ENCODE measurements at regions not wholly inside any gene's neighbourhood (a gene's known extent, or its start where the extent isn't known, plus 50 kb on each side); places are given as distances from the start of the nearest gene placed in this dataset.
A peak's percentile ranks its signal among the peaks of the same experiment; 100 is the strongest.

DNA sequence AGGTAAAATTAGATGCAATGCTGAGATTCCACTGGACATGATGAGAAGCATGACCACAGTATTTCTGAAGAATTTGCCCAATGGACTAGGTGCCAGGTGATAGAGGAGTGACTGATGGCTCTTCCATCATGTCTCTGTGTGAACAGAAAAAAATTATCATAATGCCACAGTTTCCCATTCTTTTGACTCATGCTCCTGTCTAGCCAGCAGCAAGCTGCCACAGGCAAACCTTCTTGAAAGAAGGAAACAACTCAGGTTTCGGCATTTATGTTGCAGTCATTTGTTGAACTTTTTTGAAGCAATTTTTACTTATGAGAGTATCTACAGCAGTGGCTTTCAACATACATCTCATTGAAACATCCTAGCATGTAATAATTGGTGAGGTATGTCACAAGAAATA lies 284.8 kb upstream of the CD180 start:
- no peaks in the 10 kb centered on the region for H3K36me3 ChIP-seq (ENCODE audit: control insufficient read depth in 1 of 2, insufficient read depth in 2 of 2, low read depth in 1 of 2, low read length in 2 of 2)
- H2AFZ ChIP-seq (ENCODE audit: low read depth, low read length): no peak overlapping the region
- H3K4me1 ChIP-seq (ENCODE audit: control insufficient read depth, insufficient read depth, low read depth, low read length): no peaks in the 10 kb centered on the region
- no peak overlapping the region for H4K91ac ChIP-seq (ENCODE audit: low read length)
- H3K4me3 ChIP-seq (ENCODE audit: insufficient read depth in 1 of 2, low read depth in 1 of 2, low read length in 2 of 2): no peak overlapping the region
- no peak overlapping the region for H2BK12ac ChIP-seq (ENCODE audit: low read length in 2 of 2)
- no peaks in the 10 kb centered on the region for H3K79me1 ChIP-seq (replicated peaks; ENCODE audit: low read length, poor library complexity, severe bottlenecking)
- DNase-seq: no peak
- H3K9me3 ChIP-seq (ENCODE audit: control insufficient read depth, low read length): no peaks in the 10 kb centered on the region
- no peak overlapping the region for H3K9ac ChIP-seq (ENCODE audit: low read length)
- WGBS: no CpG with 5 or more reads among the region's 1 CpG
- H3K14ac ChIP-seq (ENCODE audit: low read length in 2 of 2): no peak overlapping the region
- H3K27me3 ChIP-seq (ENCODE audit: control insufficient read depth in 1 of 2, insufficient read depth in 1 of 2, low read length in 2 of 2): no peaks in the 10 kb centered on the region
- H3K27ac ChIP-seq (ENCODE audit: low read length, poor library complexity, severe bottlenecking): no peak overlapping the region
- no peak overlapping the region for H3K4ac ChIP-seq (ENCODE audit: low read depth in 1 of 2, low read length in 2 of 2)
- H4K8ac ChIP-seq (ENCODE audit: low read length): no peak overlapping the region
- no peak overlapping the region for H3K23ac ChIP-seq (ENCODE audit: low read length in 2 of 2)
- no peak overlapping the region for H2BK5ac ChIP-seq (ENCODE audit: low read depth, low read length, poor library complexity, severe bottlenecking)
- H2BK120ac ChIP-seq (ENCODE audit: low read depth, low read length): no peak overlapping the region
- H2AK5ac ChIP-seq (ENCODE audit: low read length, severe bottlenecking): no peak overlapping the region
- no peak overlapping the region for H2BK15ac ChIP-seq (ENCODE audit: low read depth, poor library complexity, severe bottlenecking)
- no peak overlapping the region for H3K18ac ChIP-seq (ENCODE audit: low read depth in 1 of 2, low read length in 2 of 2)
- no peak overlapping the region for H3K4me2 ChIP-seq (ENCODE audit: low read length, poor library complexity, severe bottlenecking)

- H3K4ac ChIP-seq (ENCODE audit: low read depth in 1 of 2, low read length in 2 of 2): no peak overlapping the region
- H3K4me3 ChIP-seq (ENCODE audit: insufficient read depth in 1 of 2, low read depth in 1 of 2, low read length in 2 of 2): no peak overlapping the region
- no peak overlapping the region for H2AK5ac ChIP-seq (ENCODE audit: low read length, severe bottlenecking)
- no peak for DNase-seq
- H3K4me1 ChIP-seq (ENCODE audit: control insufficient read depth, insufficient read depth, low read depth, low read length): no peaks in the 10 kb centered on the region
- no peak overlapping the region for H2BK5ac ChIP-seq (ENCODE audit: low read depth, low read length, poor library complexity, severe bottlenecking)
- H3K9ac ChIP-seq (ENCODE audit: low read length): no peak overlapping the region
- no peaks in the 10 kb centered on the region for H3K79me1 ChIP-seq (replicated peaks; ENCODE audit: low read length, poor library complexity, severe bottlenecking)
- no peaks in the 10 kb centered on the region for H3K9me3 ChIP-seq (ENCODE audit: control insufficient read depth, low read length)
- H2BK120ac ChIP-seq (ENCODE audit: low read depth, low read length): no peak overlapping the region
- no peaks in the 10 kb centered on the region for H3K36me3 ChIP-seq (ENCODE audit: control insufficient read depth in 1 of 2, insufficient read depth in 2 of 2, low read depth in 1 of 2, low read length in 2 of 2)
- no peak overlapping the region for H3K27ac ChIP-seq (ENCODE audit: low read length, poor library complexity, severe bottlenecking)
- no peak overlapping the region for H4K8ac ChIP-seq (ENCODE audit: low read length)
- H3K14ac ChIP-seq (ENCODE audit: low read length in 2 of 2): no peak overlapping the region
- H3K23ac ChIP-seq (ENCODE audit: low read length in 2 of 2): no peak overlapping the region
- H3K27me3 ChIP-seq (ENCODE audit: control insufficient read depth in 1 of 2, insufficient read depth in 1 of 2, low read length in 2 of 2): no peaks in the 10 kb centered on the region
- H2AFZ ChIP-seq (ENCODE audit: low read depth, low read length): no peak overlapping the region
- no peak overlapping the region for H3K18ac ChIP-seq (ENCODE audit: low read depth in 1 of 2, low read length in 2 of 2)
- H2BK15ac ChIP-seq (ENCODE audit: low read depth, poor library complexity, severe bottlenecking): no peak overlapping the region
- WGBS: 79% methylated on average over 1 of the region's 2 CpGs
- no peak overlapping the region for H3K4me2 ChIP-seq (ENCODE audit: low read length, poor library complexity, severe bottlenecking)
- no peak overlapping the region for H2BK12ac ChIP-seq (ENCODE audit: low read length in 2 of 2)
- no peak overlapping the region for H4K91ac ChIP-seq (ENCODE audit: low read length)
Observed at GRCh38 chr5:67478337-67478736, 281.7 kb upstream of the CD180 start.

DNA sequence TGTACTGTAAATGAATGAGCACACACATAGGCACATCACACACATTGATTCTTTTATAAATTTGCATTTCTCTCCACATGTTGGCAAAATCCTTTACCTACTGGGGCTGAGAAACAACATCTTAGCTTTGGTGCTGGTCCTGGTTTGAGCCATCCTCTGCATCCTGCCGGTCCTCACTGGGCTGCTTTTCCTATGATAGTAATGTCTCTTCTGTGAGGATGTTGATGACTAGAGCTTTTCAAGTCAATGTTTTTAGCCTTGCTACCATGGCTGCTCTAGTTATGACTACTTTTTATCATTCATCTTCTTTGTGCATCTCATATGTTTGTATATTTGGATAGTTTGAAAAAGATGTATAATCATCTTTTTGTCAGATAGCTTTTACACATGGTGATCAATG lies 280.4 kb upstream of the CD180 start:
- no peak overlapping the region for H3K9ac ChIP-seq (ENCODE audit: low read length)
- H2AK5ac ChIP-seq (ENCODE audit: low read length, severe bottlenecking): no peak overlapping the region
- no peaks in the 10 kb centered on the region for H3K27me3 ChIP-seq (ENCODE audit: control insufficient read depth in 1 of 2, insufficient read depth in 1 of 2, low read length in 2 of 2)
- H2AFZ ChIP-seq (ENCODE audit: low read depth, low read length): no peak overlapping the region
- no CpG with 5 or more reads among the region's 1 CpG for WGBS
- no peak overlapping the region for H3K18ac ChIP-seq (ENCODE audit: low read depth in 1 of 2, low read length in 2 of 2)
- no peaks in the 10 kb centered on the region for H3K9me3 ChIP-seq (ENCODE audit: control insufficient read depth, low read length)
- H4K91ac ChIP-seq (ENCODE audit: low read length): no peak overlapping the region
- no peaks in the 10 kb centered on the region for H3K79me1 ChIP-seq (replicated peaks; ENCODE audit: low read length, poor library complexity, severe bottlenecking)
- no peak for DNase-seq
- H2BK15ac ChIP-seq (ENCODE audit: low read depth, poor library complexity, severe bottlenecking): no peak overlapping the region
- no peaks in the 10 kb centered on the region for H3K36me3 ChIP-seq (ENCODE audit: control insufficient read depth in 1 of 2, insufficient read depth in 2 of 2, low read depth in 1 of 2, low read length in 2 of 2)
- no peak overlapping the region for H2BK120ac ChIP-seq (ENCODE audit: low read depth, low read length)
- H3K4me3 ChIP-seq (ENCODE audit: insufficient read depth in 1 of 2, low read depth in 1 of 2, low read length in 2 of 2): no peak overlapping the region
- H2BK5ac ChIP-seq (ENCODE audit: low read depth, low read length, poor library complexity, severe bottlenecking): no peak overlapping the region
- H3K23ac ChIP-seq (ENCODE audit: low read length in 2 of 2): no peak overlapping the region
- H4K8ac ChIP-seq (ENCODE audit: low read length): no peak overlapping the region
- H3K4me2 ChIP-seq (ENCODE audit: low read length, poor library complexity, severe bottlenecking): no peak overlapping the region
- H3K14ac ChIP-seq (ENCODE audit: low read length in 2 of 2): no peak overlapping the region
- H3K4me1 ChIP-seq (ENCODE audit: control insufficient read depth, insufficient read depth, low read depth, low read length): no peaks in the 10 kb centered on the region
- no peak overlapping the region for H2BK12ac ChIP-seq (ENCODE audit: low read length in 2 of 2)
- H3K27ac ChIP-seq (ENCODE audit: low read length, poor library complexity, severe bottlenecking): no peak overlapping the region
- peak overlapping the region in 1 of 2 experiments; percentile 81 for H3K4ac ChIP-seq (ENCODE audit: low read depth in 1 of 2, low read length in 2 of 2)

DNA sequence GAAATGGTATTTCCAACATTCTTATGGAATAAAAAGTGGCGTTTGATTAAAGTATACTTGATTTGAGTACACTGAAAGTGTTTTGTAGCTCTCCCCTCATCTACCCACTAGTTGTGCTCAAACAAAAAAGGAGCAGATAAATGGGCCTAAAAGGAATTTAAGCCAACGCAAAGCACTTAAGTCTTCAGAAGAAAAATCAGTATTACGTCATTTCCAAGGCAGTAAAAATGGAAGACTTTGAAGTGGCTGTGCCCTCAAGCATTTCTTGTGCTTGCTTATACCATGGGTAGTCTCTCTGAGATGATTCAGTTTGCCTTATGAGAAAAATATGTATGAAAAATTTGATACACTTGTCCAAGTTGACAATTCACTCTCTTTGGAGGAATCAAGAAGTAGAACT lies 279.9 kb upstream of the CD180 start:
- Histone ChIP-seq H3K4ac (ENCODE audit: low read depth in 1 of 2, low read length in 2 of 2) (no peak overlapping the region), H3K18ac (ENCODE audit: low read depth in 1 of 2, low read length in 2 of 2) (no peak overlapping the region), H3K27me3 (ENCODE audit: control insufficient read depth in 1 of 2, insufficient read depth in 1 of 2, low read length in 2 of 2) (no peaks in the 10 kb centered on the region), H3K23ac (ENCODE audit: low read length in 2 of 2) (no peak overlapping the region), H3K79me1 (replicated peaks; ENCODE audit: low read length, poor library complexity, severe bottlenecking) (no peaks in the 10 kb centered on the region), H2AFZ (ENCODE audit: low read depth, low read length) (no peak overlapping the region), H2AK5ac (ENCODE audit: low read length, severe bottlenecking) (no peak overlapping the region), H3K9me3 (ENCODE audit: control insufficient read depth, low read length) (no peaks in the 10 kb centered on the region), H4K91ac (ENCODE audit: low read length) (no peak overlapping the region), H2BK5ac (ENCODE audit: low read depth, low read length, poor library complexity, severe bottlenecking) (no peak overlapping the region), H2BK12ac (ENCODE audit: low read length in 2 of 2) (no peak overlapping the region), H2BK15ac (ENCODE audit: low read depth, poor library complexity, severe bottlenecking) (no peak overlapping the region), H3K4me1 (ENCODE audit: control insufficient read depth, insufficient read depth, low read depth, low read length) (no peaks in the 10 kb centered on the region), H3K14ac (ENCODE audit: low read length in 2 of 2) (no peak overlapping the region), H3K27ac (ENCODE audit: low read length, poor library complexity, severe bottlenecking) (no peak overlapping the region), H3K4me3 (ENCODE audit: insufficient read depth in 1 of 2, low read depth in 1 of 2, low read length in 2 of 2) (no peak overlapping the region), H4K8ac (ENCODE audit: low read length) (no peak overlapping the region), H3K36me3 (ENCODE audit: control insufficient read depth in 1 of 2, insufficient read depth in 2 of 2, low read depth in 1 of 2, low read length in 2 of 2) (no peaks in the 10 kb centered on the region), H3K9ac (ENCODE audit: low read length) (no peak overlapping the region), H3K4me2 (ENCODE audit: low read length, poor library complexity, severe bottlenecking) (no peak overlapping the region), H2BK120ac (ENCODE audit: low read depth, low read length) (no peak overlapping the region)
- WGBS: 78% methylated on average over 3 of the region's 3 CpGs
- DNase-seq: peak; percentile 46
